ENCODE measurements at regions not wholly inside any gene's neighbourhood (a gene's known extent, or its start where the extent isn't known, plus 50 kb on each side); places are given as distances from the start of the nearest gene placed in this dataset.
"Not testable (repeated sequence)": the region's sequence is repeated elsewhere in the genome, so short reads cannot be mapped to it uniquely, and the experiment has no call there.

GRCh38 chr1:207256869-207257268 lies 64.6 kb upstream of the CD55 start:
- Histone ChIP-seq H3K79me2 (ENCODE audit: insufficient read depth, low read length) (no peaks in the 10 kb centered on the region), H3K9me3 (ENCODE audit: insufficient read depth, low read depth, low read length) (no peaks in the 10 kb centered on the region), H2AFZ (ENCODE audit: low read depth, low read length) (no peak overlapping the region), H3K4me3 (ENCODE audit: insufficient read depth, low read depth, low read length) (no peak overlapping the region), H3K27me3 (ENCODE audit: insufficient read depth, low read length) (no peaks in the 10 kb centered on the region), H4K20me1 (ENCODE audit: insufficient read depth, low read length) (no peaks in the 10 kb centered on the region), H3K4me1 (ENCODE audit: insufficient read depth, low read length) (no peaks in the 10 kb centered on the region), H3K9ac (ENCODE audit: low read length) (no peak overlapping the region), H3K4me2 (ENCODE audit: low read length) (no peak overlapping the region), H3K27ac (ENCODE audit: low read depth, low read length) (no peak overlapping the region), H3K36me3 (ENCODE audit: insufficient read depth, low read length) (no peaks in the 10 kb centered on the region)
- H3K4me3 Mint-ChIP-seq (ENCODE audit: unreplicated experiment) = no peak overlapping the region
- H3K27me3 Mint-ChIP-seq (ENCODE audit: low read depth, unreplicated experiment) = no peaks in the 10 kb centered on the region
- TF ChIP-seq EZH2 (IDR thresholded peaks at IDR 0.05; ENCODE audit: insufficient read depth, low read length) (no peak), CTCF (IDR thresholded peaks at IDR 0.05; ENCODE audit: insufficient read depth, low read depth, low read length) (no peak)
- no peak for FAIRE-seq
- H3K9me3 Mint-ChIP-seq (ENCODE audit: unreplicated experiment) = peaks cover 11% of the 10 kb centered on the region
- peaks cover 1% of the 10 kb centered on the region for H3K4me1 Mint-ChIP-seq (ENCODE audit: low read depth, unreplicated experiment)
- DNase-seq (ENCODE audit: low read depth) = no peak
- no peak overlapping the region for H3K27ac Mint-ChIP-seq (ENCODE audit: unreplicated experiment)
- no peaks in the 10 kb centered on the region for H3K36me3 Mint-ChIP-seq (ENCODE audit: low read depth, unreplicated experiment)

GRCh38 chr1:207259391-207259790 lies 62.1 kb upstream of the CD55 start:
- Histone ChIP-seq H3K79me2 (ENCODE audit: insufficient read depth, low read length) (no peaks in the 10 kb centered on the region), H3K4me1 (ENCODE audit: insufficient read depth, low read length) (no peaks in the 10 kb centered on the region), H3K9ac (ENCODE audit: low read length) (no peak overlapping the region), H2AFZ (ENCODE audit: low read depth, low read length) (no peak overlapping the region), H4K20me1 (ENCODE audit: insufficient read depth, low read length) (no peaks in the 10 kb centered on the region), H3K36me3 (ENCODE audit: insufficient read depth, low read length) (no peaks in the 10 kb centered on the region), H3K4me3 (ENCODE audit: insufficient read depth, low read depth, low read length) (no peak overlapping the region), H3K9me3 (ENCODE audit: insufficient read depth, low read depth, low read length) (no peaks in the 10 kb centered on the region), H3K4me2 (ENCODE audit: low read length) (no peak overlapping the region), H3K27me3 (ENCODE audit: insufficient read depth, low read length) (no peaks in the 10 kb centered on the region), H3K27ac (ENCODE audit: low read depth, low read length) (no peak overlapping the region)
- DNase-seq (ENCODE audit: low read depth) (peak; percentile 8), FAIRE-seq (no peak)
- TF ChIP-seq CTCF (IDR thresholded peaks at IDR 0.05; ENCODE audit: insufficient read depth, low read depth, low read length) (peak; percentile 32), EZH2 (IDR thresholded peaks at IDR 0.05; ENCODE audit: insufficient read depth, low read length) (no peak)
- H3K27ac Mint-ChIP-seq (ENCODE audit: unreplicated experiment) = no peak overlapping the region
- no peak overlapping the region for H3K4me3 Mint-ChIP-seq (ENCODE audit: unreplicated experiment)
- H3K4me1 Mint-ChIP-seq (ENCODE audit: low read depth, unreplicated experiment) = peaks cover 4% of the 10 kb centered on the region
- no peaks in the 10 kb centered on the region for H3K27me3 Mint-ChIP-seq (ENCODE audit: low read depth, unreplicated experiment)
- H3K9me3 Mint-ChIP-seq (ENCODE audit: unreplicated experiment) = peaks cover 4% of the 10 kb centered on the region
- no peaks in the 10 kb centered on the region for H3K36me3 Mint-ChIP-seq (ENCODE audit: low read depth, unreplicated experiment)

GRCh38 chr1:207261971-207262370 lies 59.5 kb upstream of the CD55 start:
- Mint-ChIP-seq H3K4me3 (ENCODE audit: unreplicated experiment) (no peak overlapping the region), H3K36me3 (ENCODE audit: low read depth, unreplicated experiment) (no peaks in the 10 kb centered on the region), H3K27me3 (ENCODE audit: low read depth, unreplicated experiment) (no peaks in the 10 kb centered on the region), H3K27ac (ENCODE audit: unreplicated experiment) (no peak overlapping the region), H3K9me3 (ENCODE audit: unreplicated experiment) (peaks cover 4% of the 10 kb centered on the region), H3K4me1 (ENCODE audit: low read depth, unreplicated experiment) (peaks cover 6% of the 10 kb centered on the region)
- Histone ChIP-seq H3K4me1 (ENCODE audit: insufficient read depth, low read length) (no peaks in the 10 kb centered on the region), H3K4me2 (ENCODE audit: low read length) (no peak overlapping the region), H3K9me3 (ENCODE audit: insufficient read depth, low read depth, low read length) (no peaks in the 10 kb centered on the region), H3K79me2 (ENCODE audit: insufficient read depth, low read length) (no peaks in the 10 kb centered on the region), H4K20me1 (ENCODE audit: insufficient read depth, low read length) (no peaks in the 10 kb centered on the region), H2AFZ (ENCODE audit: low read depth, low read length) (no peak overlapping the region), H3K4me3 (ENCODE audit: insufficient read depth, low read depth, low read length) (no peak overlapping the region), H3K27ac (ENCODE audit: low read depth, low read length) (no peak overlapping the region), H3K9ac (ENCODE audit: low read length) (no peak overlapping the region), H3K36me3 (ENCODE audit: insufficient read depth, low read length) (no peaks in the 10 kb centered on the region), H3K27me3 (ENCODE audit: insufficient read depth, low read length) (no peaks in the 10 kb centered on the region)
- FAIRE-seq (no peak), DNase-seq (ENCODE audit: low read depth) (no peak)
- no peak for TF ChIP-seq EZH2 (IDR thresholded peaks at IDR 0.05; ENCODE audit: insufficient read depth, low read length)
- no peak for TF ChIP-seq CTCF (IDR thresholded peaks at IDR 0.05; ENCODE audit: insufficient read depth, low read depth, low read length)

GRCh38 chr1:207262891-207263290 lies 58.6 kb upstream of the CD55 start:
- not testable (repeated sequence) for H3K27ac ChIP-seq (ENCODE audit: low read depth, low read length); H4K20me1 ChIP-seq (ENCODE audit: insufficient read depth, low read length); H3K36me3 ChIP-seq (ENCODE audit: insufficient read depth, low read length); H3K4me3 Mint-ChIP-seq (ENCODE audit: unreplicated experiment); H3K4me1 ChIP-seq (ENCODE audit: insufficient read depth, low read length); DNase-seq (ENCODE audit: low read depth); H3K9me3 ChIP-seq (ENCODE audit: insufficient read depth, low read depth, low read length); H3K9ac ChIP-seq (ENCODE audit: low read length); H3K4me2 ChIP-seq (ENCODE audit: low read length); H3K4me3 ChIP-seq (ENCODE audit: insufficient read depth, low read depth, low read length); H3K9me3 Mint-ChIP-seq (ENCODE audit: unreplicated experiment); H3K27me3 Mint-ChIP-seq (ENCODE audit: low read depth, unreplicated experiment); FAIRE-seq; H3K27ac Mint-ChIP-seq (ENCODE audit: unreplicated experiment); H2AFZ ChIP-seq (ENCODE audit: low read depth, low read length); H3K79me2 ChIP-seq (ENCODE audit: insufficient read depth, low read length); H3K36me3 Mint-ChIP-seq (ENCODE audit: low read depth, unreplicated experiment); H3K27me3 ChIP-seq (ENCODE audit: insufficient read depth, low read length); H3K4me1 Mint-ChIP-seq (ENCODE audit: low read depth, unreplicated experiment)

Data from astrocyte (in vitro differentiated cells and primary cell).